ENCODE measurements at regions not wholly inside any gene's neighbourhood (a gene's known extent, or its start where the extent isn't known, plus 50 kb on each side); places are given as distances from the start of the nearest gene placed in this dataset.
"Not testable (repeated sequence)": the region's sequence is repeated elsewhere in the genome, so short reads cannot be mapped to it uniquely, and the experiment has no call there.

DNA sequence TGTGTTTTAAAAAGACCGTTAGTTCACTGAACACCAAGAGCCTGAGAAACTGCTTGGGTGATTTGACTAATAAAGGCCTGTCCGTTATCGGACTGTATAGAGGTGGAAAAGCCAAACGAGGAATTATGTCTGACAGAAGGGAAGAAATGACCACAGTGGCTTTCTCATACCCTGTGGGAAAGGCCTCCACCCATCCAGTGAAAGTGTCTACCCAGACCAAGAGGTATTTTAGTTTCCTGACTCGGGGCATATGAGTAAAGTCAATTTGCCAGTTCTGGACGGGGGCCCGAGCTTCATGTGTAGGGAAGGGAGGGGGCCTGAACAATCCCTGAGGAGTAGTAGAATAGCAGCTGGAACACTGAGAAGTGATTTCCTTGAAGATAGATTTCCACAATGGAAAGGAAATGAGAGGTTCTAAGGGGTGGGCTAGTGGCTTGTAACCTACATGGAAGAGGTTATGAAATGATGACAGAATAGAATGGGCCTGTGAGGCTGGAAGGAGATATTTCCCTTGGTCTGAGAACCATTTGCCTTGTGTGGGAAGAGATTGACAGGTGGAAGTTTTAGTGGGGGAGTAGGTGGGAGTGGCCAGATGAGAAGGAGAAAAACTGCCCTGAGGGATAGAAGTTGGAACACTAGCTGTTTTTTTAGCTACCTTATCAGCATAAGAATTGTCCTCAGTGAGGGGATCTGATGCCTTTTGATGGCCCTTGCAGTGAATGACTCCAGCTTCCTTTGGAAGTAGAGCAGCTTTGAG lies 106.4 kb upstream of the PPM1J start:
- DNase-seq (ENCODE audit: low read depth in 4 of 4, low spot score in 2 of 4): not testable (repeated sequence)

DNA sequence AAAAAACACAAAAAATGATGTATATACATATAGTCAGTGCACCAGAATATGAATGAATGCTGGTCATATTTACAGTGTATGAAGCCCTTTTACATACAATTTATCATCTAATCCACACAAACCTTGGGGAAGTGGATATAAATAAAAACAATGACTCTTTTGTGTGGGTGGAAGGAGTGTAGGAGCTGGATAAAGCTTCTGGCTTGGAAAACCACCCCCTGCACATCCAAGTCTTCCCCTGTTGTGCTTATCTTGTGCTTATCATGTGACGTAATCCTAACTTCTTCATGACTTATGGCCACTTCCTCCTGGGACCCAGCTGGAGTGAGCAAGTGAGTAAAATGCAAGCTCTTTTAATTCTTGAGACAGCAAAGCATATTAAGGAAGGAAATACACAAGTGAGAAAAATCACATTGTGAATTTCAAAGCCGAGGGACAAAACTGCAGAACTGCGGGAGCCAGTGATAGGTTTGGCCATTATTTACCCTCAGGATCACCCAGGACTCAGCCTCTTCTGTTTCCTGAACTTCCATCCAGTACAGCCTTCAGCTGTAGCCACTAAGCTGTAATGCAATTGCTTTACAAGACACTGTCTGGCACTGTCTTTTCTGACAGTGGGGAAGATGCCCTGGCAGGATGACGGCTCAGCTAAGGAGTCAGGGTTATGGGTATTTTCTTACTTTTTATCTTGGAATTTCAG lies 104.0 kb upstream of the PPM1J start:
- DNase-seq (ENCODE audit: low read depth in 4 of 4, low spot score in 2 of 4): no peak

DNA sequence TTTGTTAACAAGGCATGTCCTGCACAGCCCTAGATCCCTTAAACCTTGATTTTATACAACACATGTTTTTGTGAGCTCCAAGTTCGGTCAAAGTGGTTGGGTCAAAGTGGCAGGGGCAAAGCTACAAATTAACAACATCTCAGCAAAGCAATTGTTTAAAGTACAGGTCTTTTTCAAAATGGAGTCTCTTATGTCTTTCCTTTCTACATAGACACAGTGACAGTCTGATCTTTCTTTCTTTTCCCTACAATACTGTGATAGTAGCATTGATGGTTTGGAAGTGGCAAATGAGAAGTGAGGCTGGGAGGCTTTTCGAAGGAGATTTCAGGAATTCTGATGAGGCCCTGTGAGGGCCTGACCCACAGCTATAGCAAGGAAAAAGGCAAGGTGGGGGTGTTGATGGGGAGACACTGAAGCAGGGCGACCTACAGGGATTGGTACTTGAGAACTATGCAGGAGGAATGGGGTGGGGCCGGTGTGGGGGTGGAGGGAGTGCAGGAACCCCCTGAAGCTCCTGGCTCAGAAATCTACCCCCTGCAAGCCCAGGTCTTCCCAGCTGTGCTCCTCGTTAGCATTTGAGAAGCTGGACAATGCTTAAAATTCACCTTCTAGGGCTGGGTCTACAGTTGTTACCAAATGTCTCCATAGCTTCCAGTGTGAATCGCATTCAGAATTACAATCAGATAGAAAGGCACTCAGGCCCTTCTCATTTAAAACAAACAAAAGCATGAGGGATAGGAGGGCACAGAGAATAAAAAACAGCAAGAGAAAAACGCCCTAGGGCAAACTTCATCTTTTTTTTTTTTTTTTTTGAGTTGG lies 102.6 kb upstream of the PPM1J start:
- DNase-seq (ENCODE audit: low read depth in 4 of 4, low spot score in 2 of 4): no peak

DNA sequence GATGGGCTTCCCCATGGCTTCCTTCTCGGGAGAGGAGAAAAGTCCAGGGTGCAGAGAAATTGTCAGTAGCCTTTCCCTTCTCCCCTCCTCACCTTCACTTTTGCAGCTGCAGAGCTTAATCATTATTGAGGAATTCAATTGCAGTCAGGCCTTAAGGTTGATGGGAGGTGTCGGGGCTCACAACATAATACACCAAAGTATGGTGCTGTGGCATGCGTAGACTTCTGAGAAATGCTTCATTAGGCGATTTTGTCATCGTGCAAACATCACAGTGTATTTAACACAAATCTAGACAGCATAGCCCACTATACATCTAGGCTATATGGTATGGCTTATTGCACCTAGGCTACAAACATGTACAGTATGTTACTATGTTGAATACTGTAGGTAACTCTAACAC lies 100.2 kb upstream of the PPM1J start:
- DNase-seq (ENCODE audit: low read depth in 4 of 4, low spot score in 2 of 4): no peak

DNA sequence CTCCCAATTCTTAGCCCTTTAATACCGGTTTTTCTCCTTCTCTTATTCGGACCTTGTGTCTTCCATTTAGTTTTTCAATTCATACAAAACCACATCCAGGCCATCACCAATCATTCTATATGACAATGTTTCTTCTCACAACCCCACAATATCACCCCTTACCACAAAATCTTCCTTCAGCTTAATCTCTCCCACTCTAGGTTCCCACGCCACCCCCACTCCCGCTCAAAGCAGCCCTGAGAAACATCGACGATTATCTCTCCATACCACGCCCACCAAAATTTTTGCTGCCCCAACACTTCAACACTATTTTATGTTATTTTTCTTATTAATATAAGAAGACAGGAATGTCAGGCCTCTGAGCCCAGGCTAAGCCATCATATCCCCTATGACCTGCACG lies 99.5 kb upstream of the PPM1J start:
- DNase-seq (ENCODE audit: low read depth in 4 of 4, low spot score in 2 of 4): not testable (repeated sequence)

DNA sequence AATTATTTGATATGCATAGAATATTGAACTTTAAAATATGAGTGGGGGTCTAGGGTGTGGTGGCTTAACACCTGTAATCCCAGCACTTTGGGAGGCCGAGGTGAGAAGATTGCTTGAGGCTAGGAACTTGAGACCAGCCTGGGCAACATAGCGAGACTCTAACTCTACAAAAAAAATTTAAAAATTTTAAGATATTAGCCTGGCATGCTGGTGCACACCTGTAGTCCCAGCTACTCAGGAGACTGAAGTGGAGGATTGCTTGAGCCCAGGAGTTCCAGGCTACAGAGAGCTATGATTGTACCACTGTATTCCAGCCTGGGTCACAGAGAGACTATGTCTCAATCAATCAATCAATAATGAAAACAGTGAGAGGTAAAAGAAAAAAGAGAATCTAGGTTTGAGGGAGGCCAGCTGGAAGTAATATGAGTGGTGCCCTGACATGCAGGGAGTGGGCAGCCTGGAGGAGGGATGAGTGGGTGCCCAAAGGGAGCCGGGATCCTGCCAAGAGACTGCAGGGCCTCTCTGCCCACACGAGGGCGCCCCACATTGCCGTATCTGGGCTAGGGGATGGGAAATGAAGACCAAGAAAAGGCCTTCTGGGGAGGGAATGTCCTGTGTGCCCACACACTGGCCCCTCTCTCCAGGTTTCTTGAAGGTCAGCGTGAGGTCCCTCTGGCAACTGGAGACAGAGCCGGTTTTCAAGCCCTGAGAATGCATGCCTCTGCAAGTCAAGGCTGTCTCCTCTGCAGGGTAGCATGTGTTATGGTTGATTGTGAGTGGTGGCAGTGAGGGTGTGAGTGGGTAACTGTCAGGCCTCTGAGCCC lies 93.9 kb upstream of the PPM1J start:
- DNase-seq (ENCODE audit: low read depth in 4 of 4, low spot score in 2 of 4): peak in 1 of 4 donors; percentile 44

DNA sequence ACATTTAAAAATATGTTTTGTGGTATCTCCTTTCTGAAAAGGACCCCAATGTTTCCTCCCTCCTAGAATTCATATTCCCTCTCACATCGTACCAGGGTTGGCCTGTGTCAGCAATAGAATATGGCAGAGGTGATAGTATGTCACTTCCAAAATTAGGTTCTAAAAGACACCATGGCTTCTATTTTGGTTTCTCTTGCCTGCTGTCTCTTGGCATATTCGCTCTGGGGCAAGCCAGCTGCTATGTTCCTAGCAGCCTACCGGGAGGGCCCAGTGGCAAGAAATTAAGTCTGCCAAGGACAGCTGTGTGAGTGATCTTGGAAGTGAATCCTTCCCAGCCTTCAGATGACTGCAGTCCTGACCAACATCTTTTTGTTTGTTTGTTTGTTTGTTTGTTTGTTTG lies 92.9 kb upstream of the PPM1J start:
- DNase-seq (ENCODE audit: low read depth in 4 of 4, low spot score in 2 of 4): no peak

DNA sequence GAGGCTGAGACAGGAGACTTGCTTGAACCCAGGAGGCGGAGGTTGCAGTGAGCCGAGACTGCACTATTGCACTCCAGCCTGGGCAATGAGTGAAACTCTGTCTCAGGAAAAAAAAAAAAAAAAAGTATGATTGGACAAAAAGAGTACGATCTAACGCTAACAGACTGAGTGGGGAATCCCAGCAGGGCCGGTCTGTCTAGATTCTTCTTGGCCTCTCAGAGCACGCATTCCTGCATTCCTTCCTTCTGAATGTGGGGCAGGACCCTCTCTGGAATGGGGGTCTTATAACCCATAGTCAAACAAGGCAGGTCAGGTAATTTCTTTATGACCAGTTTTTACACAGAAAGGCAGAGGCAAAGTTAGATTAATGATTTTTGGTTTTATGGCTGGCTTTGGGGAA lies 92.0 kb upstream of the PPM1J start:
- DNase-seq (ENCODE audit: low read depth in 4 of 4, low spot score in 2 of 4): no peak

DNA sequence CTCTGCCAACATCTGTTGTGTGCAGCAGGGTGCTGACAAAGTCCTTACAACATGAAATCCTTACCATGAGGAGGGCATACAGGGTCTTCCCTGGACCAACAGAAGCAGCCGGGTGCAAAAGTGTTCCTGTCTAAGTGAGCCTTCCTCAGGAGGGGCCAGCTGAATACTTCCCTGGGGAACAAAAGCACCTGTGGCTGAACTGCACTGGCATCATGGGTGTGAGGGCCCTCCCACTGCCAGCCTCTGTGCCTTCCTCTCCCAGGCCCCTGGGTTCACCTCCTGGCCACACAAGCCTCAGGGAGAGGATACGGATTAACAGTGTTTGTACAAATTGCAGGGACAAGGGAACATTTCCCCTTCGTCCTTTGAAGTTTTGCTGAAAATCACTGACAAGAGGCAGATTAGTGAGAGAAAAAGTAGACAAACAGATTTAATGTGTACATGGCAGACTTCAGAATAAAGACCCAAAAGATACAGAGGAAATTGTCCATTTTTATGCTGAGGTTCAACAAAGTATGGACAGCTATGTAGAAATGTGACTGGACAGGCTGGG lies 91.0 kb upstream of the PPM1J start:
- DNase-seq (ENCODE audit: low read depth in 4 of 4, low spot score in 2 of 4): no peak

DNA sequence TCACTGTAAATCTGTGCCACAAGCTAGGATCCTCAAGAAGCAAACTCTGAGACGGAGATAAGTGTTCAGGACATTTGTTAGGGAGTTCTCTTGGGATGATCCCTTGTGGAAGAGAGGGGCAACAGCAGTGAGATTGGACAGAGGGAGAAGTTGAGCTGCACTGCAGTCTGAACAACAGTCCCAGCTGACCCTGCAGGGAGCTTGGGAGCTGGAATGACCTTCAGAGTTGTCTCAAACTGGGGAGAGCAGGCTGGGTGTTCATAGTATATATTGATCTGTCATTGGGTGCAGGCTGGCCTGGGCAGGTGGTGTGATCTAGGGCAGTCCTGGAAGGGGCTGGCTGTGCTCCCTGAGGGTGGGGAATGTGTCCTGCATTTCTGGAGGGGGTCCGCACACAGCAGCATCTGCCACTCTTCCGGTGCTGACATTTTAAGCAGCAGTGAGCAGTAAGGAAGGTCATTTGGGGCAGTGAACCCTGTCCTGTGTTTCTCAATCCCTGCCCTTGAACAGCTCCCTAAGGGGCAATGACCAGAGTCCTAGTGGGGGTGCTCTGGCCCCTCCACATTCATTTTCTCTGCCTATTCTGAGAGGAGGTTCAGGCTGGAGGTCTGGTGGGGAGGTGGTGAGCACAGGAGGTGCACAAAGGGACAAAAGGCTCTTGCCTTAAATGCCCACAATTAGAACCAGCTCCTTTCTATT lies 90.2 kb upstream of the PPM1J start:
- DNase-seq (ENCODE audit: low read depth in 4 of 4, low spot score in 2 of 4): no peak

DNA sequence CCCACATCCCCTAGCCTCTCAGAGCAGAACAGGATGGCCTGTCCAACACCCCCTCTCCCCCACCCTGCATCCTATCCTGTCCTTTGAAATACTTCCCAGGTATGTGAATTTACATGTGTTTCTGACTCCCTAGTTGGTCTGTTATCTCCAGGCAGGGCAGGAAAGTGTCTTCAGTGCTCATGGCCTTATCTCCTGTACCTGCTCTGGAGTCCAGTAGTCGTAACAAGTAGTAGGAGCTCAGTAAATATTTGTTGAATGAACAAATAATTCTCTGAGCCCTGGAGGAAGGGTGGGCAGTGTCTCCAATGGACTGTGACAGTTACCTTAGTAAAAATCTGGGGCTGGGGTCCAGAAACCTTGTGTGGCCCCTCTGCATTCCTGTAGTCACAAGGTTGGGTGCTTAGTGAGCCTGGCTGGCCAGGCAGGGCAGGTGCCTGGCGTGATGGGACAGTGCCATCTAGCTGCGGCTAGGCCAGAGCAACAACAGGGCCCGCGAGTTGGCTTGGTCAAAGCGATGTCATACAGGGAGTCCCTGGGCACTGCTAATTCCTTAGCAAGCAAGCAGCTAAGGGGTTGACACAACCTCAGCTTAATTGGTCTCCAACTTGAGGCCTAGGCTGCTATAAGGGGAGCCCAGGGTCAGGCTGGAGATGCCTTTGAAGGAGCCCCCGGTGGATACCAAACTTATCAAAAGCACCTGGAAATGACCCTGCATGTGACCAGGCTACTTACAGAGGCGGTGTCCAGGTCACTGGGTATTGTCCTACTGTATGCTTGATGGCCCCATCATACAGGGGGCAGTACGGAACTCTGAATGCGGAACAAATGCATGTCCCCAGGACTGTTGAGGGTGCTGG lies 89.0 kb upstream of the PPM1J start:
- peak in 3 of 4 donors; percentile 36 to 57 (median 57) for DNase-seq (ENCODE audit: low read depth in 4 of 4, low spot score in 2 of 4)

DNA sequence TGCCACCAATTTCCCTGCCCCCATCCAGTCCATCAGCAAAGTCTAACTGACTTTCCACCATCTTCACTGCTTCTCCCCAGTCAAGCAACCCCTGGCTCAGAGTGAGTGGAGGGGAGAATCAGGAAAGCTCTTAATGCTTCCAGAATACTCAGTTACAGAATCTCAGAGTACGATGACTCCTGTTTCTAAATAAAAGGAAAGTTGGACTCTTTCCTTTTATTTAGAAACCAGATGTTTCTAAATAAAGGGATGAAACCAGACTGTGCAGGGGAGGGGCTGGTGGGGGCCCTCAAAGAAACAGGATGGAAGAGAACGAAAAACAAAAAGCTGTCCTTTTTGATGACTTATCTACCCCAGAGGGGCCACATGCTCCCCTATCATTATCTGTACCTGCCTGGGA lies 85.2 kb upstream of the PPM1J start:
- no peak for DNase-seq (ENCODE audit: low read depth in 4 of 4, low spot score in 2 of 4)

DNA sequence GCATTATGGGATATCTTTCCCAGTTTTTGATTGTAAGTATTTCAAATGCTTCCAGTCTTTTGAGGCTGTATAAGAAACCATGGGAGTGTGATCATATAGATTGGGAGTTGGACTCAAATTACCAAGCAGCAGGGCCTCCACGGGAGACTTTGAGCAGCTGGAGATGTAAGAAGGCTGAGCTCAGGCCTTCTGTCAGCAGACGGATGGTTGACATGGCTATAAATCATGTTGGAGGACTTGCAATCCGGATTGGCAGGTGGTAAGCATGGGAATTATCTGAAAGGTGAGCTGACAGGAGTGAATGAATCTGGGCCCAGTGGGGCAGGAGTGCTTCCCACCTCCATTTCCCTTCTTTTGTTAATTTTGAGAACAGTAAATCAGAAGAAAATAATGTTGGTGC lies 83.2 kb upstream of the PPM1J start:
- no peak for DNase-seq (ENCODE audit: low read depth in 4 of 4, low spot score in 2 of 4)

DNA sequence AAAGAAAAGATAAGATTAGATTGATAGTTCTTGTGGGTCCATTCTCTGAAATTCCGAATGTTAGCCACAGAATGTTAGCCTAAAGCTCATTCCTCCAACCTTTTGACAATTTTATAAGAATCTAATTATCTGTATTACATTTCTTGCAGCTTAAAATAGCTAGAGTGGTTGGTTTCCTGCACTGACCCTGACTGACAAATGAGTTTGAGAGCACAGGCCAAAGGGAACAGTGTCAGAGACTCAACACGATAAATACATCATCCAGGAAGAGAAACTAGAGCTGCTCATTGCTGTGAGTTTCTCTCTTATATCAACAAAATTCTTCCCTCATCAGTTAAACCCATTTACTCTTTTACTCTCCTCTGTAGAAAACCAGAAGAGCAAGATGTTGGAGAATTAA lies 82.1 kb upstream of the PPM1J start:
- DNase-seq (ENCODE audit: low read depth in 4 of 4, low spot score in 2 of 4): no peak

DNA sequence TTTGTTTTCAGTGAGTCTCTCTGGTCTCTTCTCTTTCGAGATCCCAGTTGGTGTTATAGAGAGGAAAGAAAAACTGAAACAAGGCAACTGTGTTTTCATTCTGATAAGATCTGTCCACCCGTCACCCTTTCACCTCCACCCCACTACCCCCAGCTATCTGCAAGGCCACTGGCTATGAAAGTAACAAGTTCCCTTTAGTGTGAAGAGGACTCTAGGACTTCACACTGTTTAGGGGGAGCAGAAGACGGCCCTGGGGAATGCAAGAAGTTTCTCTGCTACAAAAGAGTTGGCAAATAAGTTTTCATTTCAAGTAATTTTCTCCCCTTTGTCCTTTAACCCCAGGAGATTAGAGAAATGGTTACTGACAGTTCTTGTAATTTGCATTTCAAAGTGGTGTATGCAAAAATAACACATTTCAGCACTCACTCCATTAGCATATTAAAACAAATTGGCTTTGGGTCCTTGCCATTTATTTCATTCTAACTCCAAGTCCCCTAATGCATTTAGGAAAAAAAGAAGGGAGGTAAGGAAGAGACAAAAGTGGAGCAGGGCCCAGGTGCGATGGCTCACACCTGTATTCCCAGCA lies 79.6 kb upstream of the PPM1J start:
- DNase-seq (ENCODE audit: low read depth in 4 of 4, low spot score in 2 of 4): no peak

DNA sequence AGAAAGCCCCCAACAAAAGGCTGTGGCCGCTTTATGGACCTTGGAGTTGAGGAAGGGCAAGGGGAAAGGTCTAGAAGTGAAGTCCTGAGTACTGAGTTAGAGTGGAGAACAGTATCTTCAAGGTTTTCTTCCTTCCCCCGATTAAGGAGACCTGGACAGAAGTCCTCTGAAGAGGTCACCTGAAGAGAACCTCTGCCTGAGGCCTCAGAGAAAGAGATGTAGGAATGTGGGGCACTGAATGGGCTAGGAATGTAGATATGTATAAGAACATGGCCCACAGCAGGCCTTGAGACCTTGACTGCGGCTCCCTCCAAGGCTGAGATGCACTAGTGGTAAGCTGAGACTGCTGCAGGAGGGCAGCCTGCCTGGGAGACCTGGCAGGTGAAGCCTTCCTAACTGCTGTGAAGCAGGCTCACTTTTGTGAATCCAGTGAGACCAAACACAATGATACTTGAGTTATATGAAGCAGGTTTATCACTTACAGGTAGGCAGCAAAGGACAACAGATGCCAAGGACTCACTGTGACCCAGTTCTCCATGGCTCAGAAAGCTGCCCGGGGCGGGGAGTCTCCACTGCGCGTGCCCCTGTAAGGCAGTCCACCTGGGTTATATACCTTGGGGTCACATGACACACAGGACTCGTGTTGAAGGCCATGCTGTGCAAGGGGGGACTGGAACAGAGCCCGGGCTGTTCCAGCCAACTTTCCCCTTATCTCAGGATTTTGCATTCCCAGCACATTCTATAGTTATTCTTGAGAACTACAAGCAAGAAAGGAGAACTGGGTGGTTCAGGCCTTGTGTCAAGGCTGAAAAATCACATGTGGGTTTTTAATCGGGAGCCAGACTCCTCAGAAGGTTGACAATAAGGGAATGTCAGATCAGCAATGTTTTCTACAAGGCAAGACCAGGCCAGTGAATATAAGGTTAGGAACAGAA lies 78.8 kb upstream of the PPM1J start:
- no peak for DNase-seq (ENCODE audit: low read depth in 4 of 4, low spot score in 2 of 4)

DNA sequence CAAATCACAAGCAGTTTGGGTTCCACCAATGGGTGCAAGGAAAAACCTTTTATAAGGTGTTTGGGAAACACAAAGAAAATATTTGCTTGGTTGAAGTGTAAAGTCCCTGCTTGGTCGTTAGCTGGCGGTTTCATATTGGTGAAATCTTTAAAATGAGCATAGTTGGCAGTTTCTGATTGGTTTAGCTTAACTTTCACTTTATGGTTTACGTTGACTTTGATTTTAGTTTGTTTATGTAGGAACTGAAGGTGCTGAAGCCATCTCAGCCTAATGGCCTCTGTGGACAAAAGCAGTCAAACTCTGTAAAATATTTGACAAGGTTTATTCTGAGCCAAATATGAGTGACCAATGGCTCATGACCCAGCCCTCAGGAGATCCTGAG lies 76.6 kb upstream of the PPM1J start:
- DNase-seq (ENCODE audit: low read depth in 4 of 4, low spot score in 2 of 4): no peak

All from left renal cortex interstitium (tissue), 4 donors.